ENCODE measurements at regions not wholly inside any gene's neighbourhood (a gene's known extent, or its start where the extent isn't known, plus 50 kb on each side); places are given as distances from the start of the nearest gene placed in this dataset.

GRCh38 chr4:84100071-84100470 is 399.0 kb downstream of the NKX6-1 start:
- DNase-seq (ENCODE audit: low read depth, low spot score), result no peak
- intact Hi-C loops (cut with micrococcal nuclease) (no loop called here), dilution Hi-C loops (cut with MboI; ENCODE audit: extremely low pct_ligation_motif_present, low sequenced_read_pairs) (no loop called here)
- H3K4me1 ChIP-seq (ENCODE audit: control insufficient read depth, extremely low read depth, insufficient read depth, low read length), result no peaks in the 10 kb centered on the region
- no peaks in the 10 kb centered on the region for H3K79me2 ChIP-seq (ENCODE audit: control insufficient read depth, insufficient read depth, low read length)
- POLR2A ChIA-PET, result no interaction called here
- H3K27ac ChIP-seq (ENCODE audit: insufficient read depth, low read depth, low read length), result no peak overlapping the region
- H3K4me3 ChIP-seq (replicated peaks in 1 of 3; ENCODE audit: insufficient read depth in 1 of 3, low read depth in 1 of 3, low read length in 3 of 3), result no peak overlapping the region
- no peaks in the 10 kb centered on the region for H3K9me3 ChIP-seq (replicated peaks; ENCODE audit: control insufficient read depth, insufficient read depth, low read length)
- no peaks in the 10 kb centered on the region for H3K36me3 ChIP-seq (ENCODE audit: control insufficient read depth in 2 of 2, extremely low read depth in 1 of 2, insufficient read depth in 2 of 2, low read length in 2 of 2)
- H4K20me1 ChIP-seq (replicated peaks; ENCODE audit: control insufficient read depth, extremely low read depth, insufficient read depth, low read length), result no peaks in the 10 kb centered on the region
- H3K9me1 ChIP-seq (replicated peaks; ENCODE audit: control insufficient read depth, extremely low read depth, insufficient read depth, low read length), result no peaks in the 10 kb centered on the region
- TF ChIP-seq POLR2A (IDR thresholded peaks at IDR 0.05; ENCODE audit: low read depth, low read length) (no peak), MAX (IDR thresholded peaks at IDR 0.05; ENCODE audit: insufficient read depth, insufficient read length) (no peak), JUN (IDR thresholded peaks at IDR 0.05; ENCODE audit: borderline replicate concordance, insufficient read depth, insufficient read length, low read depth) (no peak), EZH2 (IDR thresholded peaks at IDR 0.05; ENCODE audit: borderline replicate concordance, low read depth, low read length, severe bottlenecking) (no peak), CTCF (IDR thresholded peaks at IDR 0.05; ENCODE audit: extremely low read depth in 1 of 2, insufficient read depth in 1 of 2, low read depth in 1 of 2, low read length in 2 of 2) (no peak), FOS (IDR thresholded peaks at IDR 0.05; ENCODE audit: borderline replicate concordance, insufficient read depth, low read length) (no peak), POLR2AphosphoS5 (IDR thresholded peaks at IDR 0.05; ENCODE audit: insufficient read depth, low read depth, low read length) (no peak), MYC (IDR thresholded peaks at IDR 0.05; ENCODE audit: low read depth, low read length) (no peak), GATA2 (IDR thresholded peaks at IDR 0.05; ENCODE audit: insufficient read depth, insufficient read length, low read depth, low read length) (no peak)
- H3K27me3 ChIP-seq (ENCODE audit: control insufficient read depth in 2 of 2, insufficient read depth in 2 of 2, low read length in 2 of 2), result no peaks in the 10 kb centered on the region
- CTCF ChIA-PET, result no interaction called here
- H3K4me2 ChIP-seq (ENCODE audit: insufficient read depth, low read length), result no peak overlapping the region
- no peak for FAIRE-seq
- no TSS peak for BruUV-seq (replicated peaks)
- no peak overlapping the region for H3K9ac ChIP-seq (replicated peaks; ENCODE audit: extremely low read depth, insufficient read depth, low read length)
- H2AFZ ChIP-seq (ENCODE audit: low read depth, low read length), result no peak overlapping the region
